HEK293 (cell line): ENCODE measurements at regions not wholly inside any gene's neighbourhood (a gene's known extent, or its start where the extent isn't known, plus 50 kb on each side); places are given as distances from the start of the nearest gene placed in this dataset.

Experiments
- SP2 ChIP-seq: fragments of 450-650 bp; formaldehyde crosslinking; IDR thresholded peaks from 2 replicates; pipeline ENCODE4 v1.5.1; 2016; ENCODE audit warnings: missing biosample characterization, missing genetic modification characterization
- TF ChIP-seq, protein P1 (sequence below): fragments of 450-650 bp; formaldehyde crosslinking; IDR thresholded peaks from 2 replicates; pipeline ENCODE4 v1.5.1; 2016; ENCODE audit warnings: missing biosample characterization, missing genetic modification characterization

DNA sequence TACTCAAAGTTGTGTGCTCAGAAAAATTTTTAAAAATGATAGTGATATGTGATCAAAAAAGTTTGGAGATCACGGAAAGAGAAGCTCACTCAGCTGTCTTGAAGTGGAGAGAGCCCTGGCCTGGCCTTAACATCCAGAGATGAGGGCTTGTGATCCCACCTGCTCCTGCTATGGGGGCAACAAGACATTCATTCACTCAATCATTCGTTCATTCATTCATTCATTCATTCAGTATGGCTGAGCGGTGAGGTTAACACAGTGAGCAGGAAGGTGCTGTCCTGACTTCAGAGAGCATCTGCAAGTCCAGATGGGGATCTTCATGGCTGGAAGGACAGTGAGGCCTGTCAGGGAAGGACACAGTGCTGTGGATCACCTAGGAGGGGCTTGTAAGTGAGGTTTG is 112.3 kb downstream of the SLC25A47 start:
- TF ChIP-seq, protein P1, sequence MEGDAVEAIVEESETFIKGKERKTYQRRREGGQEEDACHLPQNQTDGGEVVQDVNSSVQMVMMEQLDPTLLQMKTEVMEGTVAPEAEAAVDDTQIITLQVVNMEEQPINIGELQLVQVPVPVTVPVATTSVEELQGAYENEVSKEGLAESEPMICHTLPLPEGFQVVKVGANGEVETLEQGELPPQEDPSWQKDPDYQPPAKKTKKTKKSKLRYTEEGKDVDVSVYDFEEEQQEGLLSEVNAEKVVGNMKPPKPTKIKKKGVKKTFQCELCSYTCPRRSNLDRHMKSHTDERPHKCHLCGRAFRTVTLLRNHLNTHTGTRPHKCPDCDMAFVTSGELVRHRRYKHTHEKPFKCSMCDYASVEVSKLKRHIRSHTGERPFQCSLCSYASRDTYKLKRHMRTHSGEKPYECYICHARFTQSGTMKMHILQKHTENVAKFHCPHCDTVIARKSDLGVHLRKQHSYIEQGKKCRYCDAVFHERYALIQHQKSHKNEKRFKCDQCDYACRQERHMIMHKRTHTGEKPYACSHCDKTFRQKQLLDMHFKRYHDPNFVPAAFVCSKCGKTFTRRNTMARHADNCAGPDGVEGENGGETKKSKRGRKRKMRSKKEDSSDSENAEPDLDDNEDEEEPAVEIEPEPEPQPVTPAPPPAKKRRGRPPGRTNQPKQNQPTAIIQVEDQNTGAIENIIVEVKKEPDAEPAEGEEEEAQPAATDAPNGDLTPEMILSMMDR (tag by site-specific recombination), result no peak
- TF ChIP-seq SP2 (tag by site-specific recombination), result no peak
